ENCODE measurements at regions not wholly inside any gene's neighbourhood (a gene's known extent, or its start where the extent isn't known, plus 50 kb on each side); places are given as distances from the start of the nearest gene placed in this dataset.

GRCh38 chr15:87201986-87202385 lies 1054.6 kb downstream of the NTRK3 start:
- no peak overlapping the region for H3K4me3 ChIP-seq
- no peaks in the 10 kb centered on the region for H3K9me3 ChIP-seq

DNA sequence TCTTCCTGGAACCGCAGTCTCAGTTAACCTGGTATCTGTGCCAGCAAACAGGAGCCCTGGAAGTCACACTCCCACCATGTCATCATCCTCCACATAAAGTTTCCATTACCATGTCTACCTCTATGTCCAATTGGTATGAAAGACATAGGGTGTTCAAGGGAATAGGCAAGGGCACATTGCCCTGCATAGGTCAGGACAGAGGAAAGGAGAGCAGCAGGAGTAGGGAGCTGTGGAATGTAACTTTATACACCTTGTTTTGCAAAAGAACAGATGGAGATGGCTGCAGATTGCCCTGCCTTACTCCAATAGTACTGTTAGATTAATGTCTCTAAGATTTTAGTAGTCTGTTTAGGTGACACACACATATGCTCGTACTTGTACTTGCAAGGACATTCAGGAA lies 1056.4 kb downstream of the NTRK3 start:
- no peak for DNase-seq (ENCODE audit: low spot score)
- no peaks in the 10 kb centered on the region for H3K27me3 ChIP-seq
- H3K9me3 ChIP-seq = no peaks in the 10 kb centered on the region
- no peaks in the 10 kb centered on the region for H3K4me1 ChIP-seq
- no peak overlapping the region for H3K4me3 ChIP-seq
- H3K36me3 ChIP-seq = no peaks in the 10 kb centered on the region
- TF ChIP-seq CTCF (IDR thresholded peaks at IDR 0.05) = no peak
- H3K27ac ChIP-seq = no peak overlapping the region

More at GRCh38 chr15:87201986-87202385, 1054.6 kb downstream of the NTRK3 start:
- no peak for TF ChIP-seq CTCF (IDR thresholded peaks at IDR 0.05)
- Histone ChIP-seq H3K36me3 (no peaks in the 10 kb centered on the region), H3K27me3 (no peaks in the 10 kb centered on the region), H3K4me1 (no peaks in the 10 kb centered on the region), H3K27ac (no peak overlapping the region)
- no peak for DNase-seq (ENCODE audit: low spot score)

GRCh38 chr15:87197981-87198380 lies 1058.6 kb downstream of the NTRK3 start:
- H3K36me3 ChIP-seq = no peaks in the 10 kb centered on the region
- no peaks in the 10 kb centered on the region for H3K9me3 ChIP-seq
- H3K27ac ChIP-seq = no peak overlapping the region
- no peak for DNase-seq (ENCODE audit: low spot score)
- H3K4me3 ChIP-seq = no peak overlapping the region
- no peaks in the 10 kb centered on the region for H3K27me3 ChIP-seq
- no peak for TF ChIP-seq CTCF (IDR thresholded peaks at IDR 0.05)
- H3K4me1 ChIP-seq = no peaks in the 10 kb centered on the region

DNA sequence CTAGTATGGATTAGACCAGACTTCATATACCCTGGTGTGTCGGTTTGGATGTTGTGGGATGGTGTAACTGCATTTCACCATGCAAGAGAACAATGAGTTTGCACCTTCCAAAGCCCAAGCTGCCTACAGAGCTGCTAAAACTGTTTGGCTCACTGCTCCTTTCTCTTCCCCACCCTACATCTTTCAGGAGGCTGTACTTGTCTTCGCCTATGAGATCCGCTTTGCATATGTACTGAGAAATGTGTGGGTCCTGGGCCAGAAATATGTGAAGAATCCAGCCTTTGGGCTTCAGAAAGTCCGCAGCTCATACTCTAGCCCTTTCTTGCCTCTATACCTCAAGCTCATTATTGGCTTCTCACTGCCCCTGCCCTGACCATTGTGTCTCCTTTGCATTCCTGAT lies 1060.0 kb downstream of the NTRK3 start:
- H3K4me1 ChIP-seq = no peaks in the 10 kb centered on the region
- no peak overlapping the region for H3K27ac ChIP-seq
- H3K9me3 ChIP-seq = no peaks in the 10 kb centered on the region
- H3K36me3 ChIP-seq = no peaks in the 10 kb centered on the region
- no peaks in the 10 kb centered on the region for H3K27me3 ChIP-seq
- no peak for TF ChIP-seq CTCF (IDR thresholded peaks at IDR 0.05)
- H3K4me3 ChIP-seq = no peak overlapping the region
- DNase-seq (ENCODE audit: low spot score) = no peak

- no peak for TF ChIP-seq CTCF (IDR thresholded peaks at IDR 0.05)
- Histone ChIP-seq H3K4me1 (no peaks in the 10 kb centered on the region), H3K36me3 (no peaks in the 10 kb centered on the region), H3K9me3 (no peaks in the 10 kb centered on the region), H3K27ac (no peak overlapping the region), H3K4me3 (no peak overlapping the region), H3K27me3 (no peaks in the 10 kb centered on the region)
- DNase-seq (ENCODE audit: low spot score) = no peak
Observed at GRCh38 chr15:87193481-87193880, 1063.1 kb downstream of the NTRK3 start.

GRCh38 chr15:87167706-87168105 lies 1088.0 kb downstream of the AGBL1 start:
- no peak for DNase-seq (ENCODE audit: low spot score)
- no peak for TF ChIP-seq CTCF (IDR thresholded peaks at IDR 0.05)

More at GRCh38 chr15:87167706-87168105, 1088.0 kb downstream of the AGBL1 start:
- Histone ChIP-seq H3K27ac (no peak overlapping the region), H3K4me3 (no peak overlapping the region), H3K27me3 (no peaks in the 10 kb centered on the region), H3K36me3 (no peaks in the 10 kb centered on the region), H3K4me1 (no peaks in the 10 kb centered on the region), H3K9me3 (no peaks in the 10 kb centered on the region)

Data from right atrium auricular region (tissue), 2 donors.